Pancreas (tissue), 10 donors: ENCODE measurements at regions not wholly inside any gene's neighbourhood (a gene's known extent, or its start where the extent isn't known, plus 50 kb on each side); places are given as distances from the start of the nearest gene placed in this dataset.
A peak's percentile ranks its signal among the peaks of the same experiment; 100 is the strongest.

Source experiments
- ATAC-seq, 4 donors: fragments of 200-7000 bp; cut with Tn5 transposase; one replicate each; pipeline versions ENCODE4 v1.8.0 to v1.9.1; 2020; ENCODE audit warnings: mild to moderate bottlenecking in 4 of 4, moderate library complexity in 4 of 4
- DNase-seq, 6 donors: peaks; one replicate each; pipeline ENCODE4 v3.0.0-alpha.2; 2020
- FAIRE-seq: peaks from 2 replicates; lab custom pipeline; 2012; peaks lifted over from hg19 to GRCh38; lab: Jason Lieb, UNC
- H3K27ac ChIP-seq, 4 donors: fragments of 200-600 bp; sonication (generic); 1 replicate in 3 of 4; 2 replicates in 1 of 4; pipeline versions ENCODE4 v1.5.0 to v1.8.0; 2020
- H3K27me3 ChIP-seq, 4 donors: fragments of 200-600 bp; one replicate each; pipeline ENCODE4 v1.8.0; 2021
- H3K36me3 ChIP-seq, 3 donors: fragments of 200-600 bp; sonication (generic) in 1 of 3; one replicate each; pipeline versions ENCODE4 v1.5.0 to v1.8.0; 2020 to 2021
- H3K4me1 ChIP-seq, 3 donors: fragments of 200-600 bp; one replicate each; pipeline ENCODE4 v1.8.0; 2021
- H3K4me3 ChIP-seq, 4 donors: fragments of 200-600 bp; sonication (generic) in 2 of 4; one replicate each; pipeline versions ENCODE4 v1.5.0 to v1.8.0; 2020 to 2021
- H3K9me3 ChIP-seq, 4 donors: fragments of 200-600 bp; one replicate each; pipeline ENCODE4 v1.8.0; 2021
- WGBS, 2 donors: extraction: QIAGEN DNeasy Blood & Tissue Kit; methylation state at CpG; one replicate each; pipeline ENCODE4 v1.1.7; 2013; 5-methylcytosine and 5-hydroxymethylcytosine counted together
- intact Hi-C, 3 donors: fragments of 100-400 bp; cut with DNase I; formaldehyde crosslinking; loops; one replicate each; pipeline versions ENCODE4 v1.11.1 to v1.14.2; 2022
- TF ChIP-seq, protein P1 (sequence below), 4 donors: fragments of 200-600 bp; sonication (generic) in 3 of 4; IDR thresholded peaks; one replicate each; pipeline versions ENCODE4 v1.5.0 to v1.8.0; 2021; ENCODE audit warnings: antibody characterized with exemption in 4 of 4
- donor health status: healthy with polysubstance abuse.
- donor health status: DM: no; HTN: no; CAD: no; lungs with moderate emphysema.
- donor health status: DM: no; HTN: no; CAD: no.
- donor health status: control.
- donor health status: control.
- donor health status: Bipolar disorder and iron deficiency.
- donor health status: DM: yes; HTN: yes; CAD: no.
- donor health status: DM: no; HTN: no; CAD: no.
- donor health status: DM: no; HTN: no; CAD: no.
- donor health status: DM: yes; HTN: yes; CAD: no.

DNA sequence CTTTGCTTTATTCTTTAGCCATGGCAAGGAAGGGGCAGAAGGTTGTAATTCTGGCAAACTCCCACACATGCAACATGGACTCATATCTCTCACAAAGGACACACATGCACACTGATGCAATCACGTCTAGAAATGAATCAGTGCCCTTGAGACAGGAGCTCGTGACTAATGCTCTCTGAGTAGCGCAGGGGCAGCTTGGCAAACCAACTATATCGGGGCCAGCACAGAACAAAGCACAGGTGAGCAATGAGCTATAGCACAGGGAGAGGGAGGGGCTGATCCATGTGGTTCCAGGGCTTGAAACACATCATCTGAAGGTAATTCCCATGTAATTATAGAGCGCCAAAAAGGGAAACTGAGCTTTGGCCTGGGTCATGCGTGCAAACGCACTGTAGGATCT is 165.2 kb upstream of the KLF7 start:
- FAIRE-seq, result no peak
- DNase-seq, result peak in 2 of 6 donors; percentile 34 to 68
- ATAC-seq, result peak; percentile 28 to 69 (median 52)

DNA sequence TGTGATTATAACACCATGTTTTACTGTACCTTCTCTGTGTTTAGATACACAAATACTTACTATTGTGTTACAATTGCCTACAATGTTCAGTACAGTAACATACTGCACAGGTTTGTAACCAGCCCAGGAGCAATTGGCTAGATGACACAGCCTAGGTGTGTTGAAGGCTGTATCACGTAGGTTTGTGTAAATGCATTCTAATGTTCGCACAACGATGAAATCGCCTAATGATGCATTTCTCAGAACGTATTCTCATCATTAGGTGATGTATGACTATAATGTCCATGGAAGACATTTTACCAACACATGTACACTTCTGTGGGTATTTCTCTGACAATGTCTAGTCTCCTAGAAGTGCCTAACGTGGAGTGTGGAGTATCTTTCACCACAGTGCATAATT is 165.9 kb upstream of the KLF7 start:
- FAIRE-seq (no peak), ATAC-seq (no peak), DNase-seq (no peak)
- H3K27me3 ChIP-seq, result no peaks in the 10 kb centered on the region
- intact Hi-C loops, result no loop called here
- no peak overlapping the region for H3K4me3 ChIP-seq
- peaks cover 0 to 11% (median 0%) of the 10 kb centered on the region in 3 donors for H3K4me1 ChIP-seq
- TF ChIP-seq, protein P1, sequence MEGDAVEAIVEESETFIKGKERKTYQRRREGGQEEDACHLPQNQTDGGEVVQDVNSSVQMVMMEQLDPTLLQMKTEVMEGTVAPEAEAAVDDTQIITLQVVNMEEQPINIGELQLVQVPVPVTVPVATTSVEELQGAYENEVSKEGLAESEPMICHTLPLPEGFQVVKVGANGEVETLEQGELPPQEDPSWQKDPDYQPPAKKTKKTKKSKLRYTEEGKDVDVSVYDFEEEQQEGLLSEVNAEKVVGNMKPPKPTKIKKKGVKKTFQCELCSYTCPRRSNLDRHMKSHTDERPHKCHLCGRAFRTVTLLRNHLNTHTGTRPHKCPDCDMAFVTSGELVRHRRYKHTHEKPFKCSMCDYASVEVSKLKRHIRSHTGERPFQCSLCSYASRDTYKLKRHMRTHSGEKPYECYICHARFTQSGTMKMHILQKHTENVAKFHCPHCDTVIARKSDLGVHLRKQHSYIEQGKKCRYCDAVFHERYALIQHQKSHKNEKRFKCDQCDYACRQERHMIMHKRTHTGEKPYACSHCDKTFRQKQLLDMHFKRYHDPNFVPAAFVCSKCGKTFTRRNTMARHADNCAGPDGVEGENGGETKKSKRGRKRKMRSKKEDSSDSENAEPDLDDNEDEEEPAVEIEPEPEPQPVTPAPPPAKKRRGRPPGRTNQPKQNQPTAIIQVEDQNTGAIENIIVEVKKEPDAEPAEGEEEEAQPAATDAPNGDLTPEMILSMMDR (IDR thresholded peaks at IDR 0.05), result no peak
- H3K27ac ChIP-seq, result no peak overlapping the region
- H3K9me3 ChIP-seq, result no peaks in the 10 kb centered on the region
- 77 to 78% methylated on average over 6 of the region's 6 CpGs for WGBS, 2 donors
- H3K36me3 ChIP-seq, result no peaks in the 10 kb centered on the region

More for the DNA sequence above, 165.2 kb upstream of the KLF7 start:
- Histone ChIP-seq H3K9me3 (no peaks in the 10 kb centered on the region), H3K27ac (no peak overlapping the region), H3K36me3 (no peaks in the 10 kb centered on the region), H3K4me1 (peaks cover 0 to 11% (median 0%) of the 10 kb centered on the region in 3 donors), H3K4me3 (no peak overlapping the region), H3K27me3 (no peaks in the 10 kb centered on the region)
- TF ChIP-seq, protein P1 (IDR thresholded peaks at IDR 0.05), result no peak
- intact Hi-C loops, result no loop called here
- 53% methylated on average over 7 of the region's 7 CpGs for WGBS, 2 donors

DNA sequence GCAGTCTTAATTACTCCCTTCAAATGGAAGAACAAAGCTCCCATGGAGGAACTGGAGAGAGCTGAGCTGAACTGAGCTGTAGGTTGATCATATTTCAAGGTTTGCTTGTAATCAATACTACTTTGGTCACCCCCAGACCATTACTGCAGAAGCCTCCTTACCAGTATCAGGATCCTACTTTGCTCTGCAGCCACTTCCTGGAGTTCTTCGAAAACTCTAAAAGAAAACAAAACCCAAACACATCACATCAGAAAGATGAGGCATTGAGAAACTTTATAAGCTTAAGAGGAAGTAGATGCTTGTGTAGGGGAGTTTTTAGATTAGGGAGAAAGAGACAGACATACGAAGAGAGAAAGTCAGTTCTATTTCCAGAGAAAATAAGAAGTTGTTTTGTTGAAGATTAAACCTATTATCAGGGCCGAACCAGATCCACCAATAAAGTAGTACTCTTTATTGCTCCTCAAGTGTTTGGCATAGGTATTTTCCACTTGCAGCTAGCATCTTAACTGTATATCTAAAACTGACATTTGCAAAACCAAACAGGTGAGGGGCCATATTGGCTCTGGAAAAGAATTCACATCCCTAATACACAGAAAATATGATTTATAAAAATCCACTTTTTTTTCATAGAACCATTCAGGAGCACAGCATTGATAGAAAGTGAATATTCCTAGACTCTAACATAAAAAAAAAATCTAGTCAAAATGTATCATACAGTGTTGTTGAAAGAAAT is 166.9 kb upstream of the KLF7 start:
- Histone ChIP-seq H3K36me3 (no peaks in the 10 kb centered on the region), H3K27me3 (no peaks in the 10 kb centered on the region), H3K4me1 (peaks cover 0 to 11% (median 0%) of the 10 kb centered on the region in 3 donors), H3K27ac (no peak overlapping the region), H3K4me3 (no peak overlapping the region), H3K9me3 (no peaks in the 10 kb centered on the region)
- TF ChIP-seq, protein P1 (IDR thresholded peaks at IDR 0.05), result no peak
- ATAC-seq (no peak), DNase-seq (no peak), FAIRE-seq (no peak)
- 63 to 66% methylated on average over 3 of the region's 3 CpGs for WGBS, 2 donors
- intact Hi-C loops, result no loop called here

DNA sequence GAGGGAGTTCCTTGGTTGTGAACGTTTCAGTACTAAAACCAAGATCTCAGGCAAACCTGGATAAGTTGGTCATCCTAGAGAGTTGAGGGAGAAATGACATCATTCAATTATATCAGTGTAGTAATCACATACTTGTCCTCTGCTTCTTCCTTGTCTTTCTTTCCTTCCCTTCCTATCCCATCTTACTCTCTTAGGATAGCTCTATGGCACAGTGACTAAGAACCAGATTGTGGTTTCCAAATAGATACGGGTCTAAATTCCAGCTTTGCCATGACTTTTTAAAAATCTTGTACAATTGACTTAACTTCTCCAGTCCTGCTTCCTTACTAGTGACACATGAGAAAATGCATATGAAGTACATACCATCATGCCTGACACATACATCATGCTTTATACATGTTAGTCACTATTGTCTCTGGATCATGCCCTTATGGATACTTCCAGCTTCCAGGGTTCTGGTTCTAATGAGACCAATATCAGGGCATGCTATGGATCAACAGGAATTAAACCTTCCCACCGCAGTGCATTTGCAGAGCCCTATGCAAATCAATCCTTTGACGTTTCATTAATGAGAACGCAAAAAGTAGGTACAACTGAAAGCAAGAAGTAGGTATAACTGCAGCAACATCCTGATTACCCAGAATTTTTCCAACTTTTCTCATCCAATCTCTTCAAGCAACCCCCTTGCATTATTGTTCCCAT is 168.0 kb upstream of the KLF7 start:
- WGBS, 2 donors, result 75 to 87% methylated on average over 5 of the region's 5 CpGs
- Histone ChIP-seq H3K4me3 (no peak overlapping the region), H3K9me3 (no peaks in the 10 kb centered on the region), H3K4me1 (peaks cover 0 to 11% (median 0%) of the 10 kb centered on the region in 3 donors), H3K27ac (peak overlapping the region in 2 of 4 donors; percentile 55 to 64), H3K36me3 (no peaks in the 10 kb centered on the region), H3K27me3 (no peaks in the 10 kb centered on the region)
- no peak for FAIRE-seq
- TF ChIP-seq, protein P1 (IDR thresholded peaks at IDR 0.05), result no peak
- ATAC-seq, result no peak
- no peak for DNase-seq
- intact Hi-C loops, result no loop called here

DNA sequence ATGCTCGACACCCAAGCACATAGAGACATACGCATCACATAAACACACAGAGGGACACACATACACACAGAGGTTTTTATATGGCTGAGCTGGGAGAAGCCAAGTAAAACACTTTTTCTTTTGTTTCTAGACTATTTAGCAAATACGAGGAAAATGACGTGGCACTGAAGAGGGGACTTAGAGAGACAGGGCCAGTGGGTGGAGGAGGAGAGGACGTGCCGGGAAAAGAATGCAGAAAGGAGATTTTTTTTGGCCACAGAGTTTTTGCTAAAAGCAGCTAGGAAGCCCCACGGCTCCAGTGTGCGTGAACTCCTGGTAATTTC is 168.5 kb upstream of the KLF7 start:
- 43 to 50% methylated on average over 8 of the region's 8 CpGs for WGBS, 2 donors
- H3K4me1 ChIP-seq, result peaks cover 0 to 11% (median 0%) of the 10 kb centered on the region in 3 donors
- H3K27me3 ChIP-seq, result no peaks in the 10 kb centered on the region
- H3K4me3 ChIP-seq, result no peak overlapping the region
- TF ChIP-seq, protein P1 (IDR thresholded peaks at IDR 0.05), result no peak
- intact Hi-C loops, result no loop called here
- DNase-seq, result no peak
- no peaks in the 10 kb centered on the region for H3K36me3 ChIP-seq
- no peak for FAIRE-seq
- peak overlapping the region in 2 of 4 donors; percentile 55 to 64 for H3K27ac ChIP-seq
- H3K9me3 ChIP-seq, result no peaks in the 10 kb centered on the region
- peak in 1 of 4 donors; percentile 12 for ATAC-seq
